Osteoblast (primary cell): ENCODE measurements at regions not wholly inside any gene's neighbourhood (a gene's known extent, or its start where the extent isn't known, plus 50 kb on each side); places are given as distances from the start of the nearest gene placed in this dataset.

Source experiments
- DNase-seq: peaks from one replicate; pipeline ENCODE4 v3.0.0; 2011; ENCODE audit warnings: low spot score, mixed read lengths; ENCODE audit not compliant: insufficient read length; ENCODE audit errors: missing footprints
- H2AFZ ChIP-seq: 2 replicates; pipeline ENCODE4 v1.6.0; 2011; ENCODE audit warnings: mild to moderate bottlenecking, low read length
- H3K27ac ChIP-seq: 2 replicates; pipeline ENCODE4 v1.5.1; 2011; ENCODE audit warnings: mild to moderate bottlenecking, low read depth, low read length, moderate library complexity
- H3K27me3 ChIP-seq: 2 replicates; pipeline ENCODE4 v1.6.0; 2012; ENCODE audit warnings: mild to moderate bottlenecking, control low read depth, inconsistent platforms, low read length, moderate library complexity; ENCODE audit not compliant: insufficient read depth
- H3K36me3 ChIP-seq: 2 replicates; pipeline ENCODE4 v1.5.1; 2011; ENCODE audit warnings: mild to moderate bottlenecking, low read length, control low read depth, moderate library complexity; ENCODE audit not compliant: insufficient read depth
- H3K4me1 ChIP-seq: 2 replicates; pipeline ENCODE4 v1.5.1; 2011; ENCODE audit warnings: mild to moderate bottlenecking, low read length, control low read depth, moderate library complexity; ENCODE audit not compliant: insufficient read depth
- H3K4me2 ChIP-seq: 2 replicates; pipeline ENCODE4 v1.6.0; 2011; ENCODE audit warnings: mild to moderate bottlenecking, low read length; ENCODE audit not compliant: insufficient read depth
- H3K4me3 ChIP-seq: fragments of 200-600 bp; sonication (generic); 3 replicates; pipeline ENCODE4 v1.5.1; 2012; ENCODE audit warnings: mild to moderate bottlenecking, low read length, inconsistent platforms; ENCODE audit not compliant: insufficient read depth
- H3K79me2 ChIP-seq: 2 replicates; pipeline ENCODE4 v1.6.0; 2012; ENCODE audit warnings: mild to moderate bottlenecking, low read length, control low read depth, inconsistent platforms; ENCODE audit not compliant: insufficient read depth
- H3K9me3 ChIP-seq: 2 replicates; pipeline ENCODE4 v1.5.1; 2011; ENCODE audit warnings: low read depth, low read length, control low read depth
- H4K20me1 ChIP-seq: 2 replicates; pipeline ENCODE4 v1.6.0; 2012; ENCODE audit warnings: mild to moderate bottlenecking, low read length, control low read depth; ENCODE audit not compliant: insufficient read depth
- TF ChIP-seq, protein P1 (sequence below): IDR thresholded peaks from 2 replicates; pipeline ENCODE4 v1.5.1; 2011; ENCODE audit warnings: mild to moderate bottlenecking, low read depth, low read length, moderate library complexity; ENCODE audit errors: extremely low read depth

DNA sequence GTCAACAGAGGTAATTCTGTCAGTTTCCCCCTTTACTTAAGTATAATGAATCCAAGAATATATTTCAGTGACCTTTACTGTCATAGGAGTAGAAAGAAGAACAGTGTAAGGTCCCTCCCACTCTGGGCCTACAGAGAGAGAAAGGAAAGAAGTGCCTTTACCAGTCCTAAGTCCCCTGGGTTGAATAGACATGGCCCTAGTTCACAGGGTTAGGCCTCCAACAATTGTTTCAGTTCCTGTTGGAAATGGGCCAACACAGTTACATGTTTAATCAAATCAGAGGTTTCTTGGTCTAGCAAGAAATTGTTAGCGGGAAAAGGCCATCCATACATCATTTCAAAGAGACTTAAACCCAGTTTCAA is 605.6 kb downstream of the MTRR start:
- H2AFZ ChIP-seq = no peak overlapping the region
- H3K27me3 ChIP-seq = no peaks in the 10 kb centered on the region
- no peaks in the 10 kb centered on the region for H3K79me2 ChIP-seq
- H3K4me3 ChIP-seq = no peak overlapping the region
- no peaks in the 10 kb centered on the region for H4K20me1 ChIP-seq
- DNase-seq = no peak
- TF ChIP-seq, protein P1, sequence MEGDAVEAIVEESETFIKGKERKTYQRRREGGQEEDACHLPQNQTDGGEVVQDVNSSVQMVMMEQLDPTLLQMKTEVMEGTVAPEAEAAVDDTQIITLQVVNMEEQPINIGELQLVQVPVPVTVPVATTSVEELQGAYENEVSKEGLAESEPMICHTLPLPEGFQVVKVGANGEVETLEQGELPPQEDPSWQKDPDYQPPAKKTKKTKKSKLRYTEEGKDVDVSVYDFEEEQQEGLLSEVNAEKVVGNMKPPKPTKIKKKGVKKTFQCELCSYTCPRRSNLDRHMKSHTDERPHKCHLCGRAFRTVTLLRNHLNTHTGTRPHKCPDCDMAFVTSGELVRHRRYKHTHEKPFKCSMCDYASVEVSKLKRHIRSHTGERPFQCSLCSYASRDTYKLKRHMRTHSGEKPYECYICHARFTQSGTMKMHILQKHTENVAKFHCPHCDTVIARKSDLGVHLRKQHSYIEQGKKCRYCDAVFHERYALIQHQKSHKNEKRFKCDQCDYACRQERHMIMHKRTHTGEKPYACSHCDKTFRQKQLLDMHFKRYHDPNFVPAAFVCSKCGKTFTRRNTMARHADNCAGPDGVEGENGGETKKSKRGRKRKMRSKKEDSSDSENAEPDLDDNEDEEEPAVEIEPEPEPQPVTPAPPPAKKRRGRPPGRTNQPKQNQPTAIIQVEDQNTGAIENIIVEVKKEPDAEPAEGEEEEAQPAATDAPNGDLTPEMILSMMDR = no peak
- H3K27ac ChIP-seq = no peak overlapping the region
- H3K9me3 ChIP-seq = no peaks in the 10 kb centered on the region
- H3K4me1 ChIP-seq = no peaks in the 10 kb centered on the region
- no peaks in the 10 kb centered on the region for H3K36me3 ChIP-seq
- H3K4me2 ChIP-seq = no peak overlapping the region

DNA sequence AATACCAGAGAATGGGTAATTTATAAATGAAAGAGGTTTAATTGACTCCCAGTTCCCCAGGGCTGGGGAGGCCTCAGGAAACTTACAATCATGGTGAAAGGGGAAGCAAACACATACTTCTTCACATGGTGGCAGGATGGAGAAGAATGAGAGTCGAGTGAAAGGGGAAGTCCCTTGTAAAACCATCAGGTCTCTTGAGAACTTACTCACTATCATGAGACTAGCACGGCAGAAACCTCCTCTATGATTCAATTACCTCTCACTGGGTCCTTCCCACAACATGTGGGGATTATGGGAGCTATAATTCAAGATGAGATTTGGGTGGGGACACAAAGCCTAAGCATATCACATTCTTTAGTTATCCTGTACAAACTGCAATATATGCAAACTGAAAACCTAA is 609.4 kb downstream of the MTRR start:
- no peak for DNase-seq
- no peaks in the 10 kb centered on the region for H3K79me2 ChIP-seq
- no peaks in the 10 kb centered on the region for H3K9me3 ChIP-seq
- no peak overlapping the region for H3K4me2 ChIP-seq
- TF ChIP-seq, protein P1 = no peak
- H3K27ac ChIP-seq = no peak overlapping the region
- no peaks in the 10 kb centered on the region for H3K27me3 ChIP-seq
- no peaks in the 10 kb centered on the region for H3K4me1 ChIP-seq
- H3K36me3 ChIP-seq = no peaks in the 10 kb centered on the region
- no peak overlapping the region for H2AFZ ChIP-seq
- H4K20me1 ChIP-seq = no peaks in the 10 kb centered on the region
- H3K4me3 ChIP-seq = no peak overlapping the region

DNA sequence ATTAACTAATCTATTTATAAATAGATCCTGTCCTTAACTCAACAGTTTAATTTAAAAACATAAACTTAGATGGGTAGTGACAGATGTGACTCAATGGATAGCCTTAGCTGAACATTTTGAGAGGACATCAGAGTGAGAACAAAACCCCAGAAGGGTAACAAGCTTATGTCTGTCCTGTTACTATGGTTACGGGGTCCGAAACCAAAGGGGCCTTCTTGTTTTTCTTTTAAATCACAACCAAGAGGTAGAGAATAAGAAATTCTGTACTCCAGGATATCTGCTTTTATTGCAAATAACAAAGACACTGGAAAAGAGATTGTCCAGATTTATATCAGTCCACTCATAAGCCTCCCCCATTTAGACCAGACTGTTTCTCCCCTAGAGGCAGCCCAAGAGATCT is 612.1 kb downstream of the MTRR start:
- Histone ChIP-seq H2AFZ (no peak overlapping the region), H3K4me1 (no peaks in the 10 kb centered on the region), H3K9me3 (no peaks in the 10 kb centered on the region), H3K27ac (no peak overlapping the region), H3K79me2 (no peaks in the 10 kb centered on the region), H4K20me1 (no peaks in the 10 kb centered on the region), H3K4me2 (no peak overlapping the region), H3K27me3 (no peaks in the 10 kb centered on the region), H3K36me3 (no peaks in the 10 kb centered on the region), H3K4me3 (no peak overlapping the region)
- TF ChIP-seq, protein P1 = no peak
- no peak for DNase-seq

DNA sequence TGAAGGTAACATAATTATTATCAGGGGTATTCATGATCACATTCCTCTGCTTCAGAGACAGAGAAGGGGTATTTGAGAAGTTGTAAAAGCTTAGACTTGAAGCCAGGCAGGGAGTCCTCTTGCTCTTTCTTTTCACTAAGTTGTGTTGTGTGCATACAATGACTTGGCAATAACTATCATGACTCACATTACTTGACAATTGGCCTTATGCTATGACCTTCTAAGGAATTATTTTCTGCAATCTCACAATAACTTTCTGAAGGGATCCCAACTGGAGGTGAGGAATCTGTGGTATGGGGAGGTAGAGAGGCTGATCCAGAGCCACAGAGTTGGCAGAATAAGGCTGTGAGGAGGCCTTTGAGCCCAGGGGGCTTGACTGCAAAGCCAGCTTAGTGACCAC is 622.3 kb downstream of the MTRR start:
- Histone ChIP-seq H3K27me3 (no peaks in the 10 kb centered on the region), H3K4me3 (no peak overlapping the region), H2AFZ (no peak overlapping the region), H3K27ac (no peak overlapping the region), H3K4me1 (no peaks in the 10 kb centered on the region), H3K9me3 (peaks cover 6% of the 10 kb centered on the region), H3K79me2 (no peaks in the 10 kb centered on the region), H3K4me2 (no peak overlapping the region), H3K36me3 (no peaks in the 10 kb centered on the region), H4K20me1 (no peaks in the 10 kb centered on the region)
- no peak for DNase-seq
- TF ChIP-seq, protein P1 = no peak
